ENCODE measurements at regions not wholly inside any gene's neighbourhood (a gene's known extent, or its start where the extent isn't known, plus 50 kb on each side); places are given as distances from the start of the nearest gene placed in this dataset.

DNA sequence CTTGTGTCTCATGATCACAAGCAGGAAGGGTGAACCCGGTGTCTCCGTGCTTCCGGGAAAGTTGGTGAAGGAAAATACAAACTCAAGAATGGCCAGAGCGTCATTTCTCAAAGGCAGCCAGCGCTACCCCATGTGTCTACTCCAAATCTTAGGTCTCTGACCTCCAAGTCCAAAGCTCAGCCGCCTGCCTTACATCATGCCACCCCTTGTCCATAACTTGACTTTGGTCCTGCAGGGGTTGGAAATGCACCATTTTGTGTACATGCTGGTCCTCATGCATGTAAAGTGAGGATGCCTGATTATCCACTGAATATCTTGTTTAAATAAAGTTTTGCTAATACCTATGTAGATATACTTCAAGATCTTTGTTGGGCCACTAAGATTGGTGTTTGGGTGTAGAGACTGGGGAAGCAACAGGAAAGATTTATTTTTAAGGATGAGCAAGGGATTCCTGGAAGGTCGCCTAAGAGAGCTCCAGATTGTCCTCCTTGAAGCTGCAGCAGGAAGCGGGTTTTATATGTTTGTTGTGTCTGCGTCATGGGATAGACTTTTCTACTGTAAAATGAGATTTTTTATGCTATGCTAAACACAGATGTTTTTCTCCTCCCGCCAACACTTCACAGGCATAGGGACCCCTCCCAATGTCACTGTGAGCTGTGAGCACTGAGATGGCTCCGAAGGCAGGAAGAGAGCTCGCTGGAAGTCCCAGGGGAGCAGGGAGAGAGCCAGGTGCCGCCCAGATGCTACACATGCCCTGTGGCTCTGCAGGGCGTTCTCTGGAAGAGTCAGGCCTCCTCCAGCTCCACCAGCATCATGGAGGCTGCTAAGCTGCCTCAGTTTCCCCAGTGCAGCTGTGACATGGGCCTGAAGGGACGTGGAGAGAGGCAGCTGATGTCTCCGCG, 176.2 kb upstream of the HDAC4 start:
- H3K27me3 Mint-ChIP-seq (ENCODE audit: unreplicated experiment), result peaks cover 3% of the 10 kb centered on the region
- H3K9me3 Mint-ChIP-seq (ENCODE audit: unreplicated experiment), result no peaks in the 10 kb centered on the region
- no peak overlapping the region for H3K4me3 Mint-ChIP-seq (ENCODE audit: unreplicated experiment)
- no peak overlapping the region for H3K27ac Mint-ChIP-seq (ENCODE audit: unreplicated experiment)
- TF ChIP-seq, protein P1, sequence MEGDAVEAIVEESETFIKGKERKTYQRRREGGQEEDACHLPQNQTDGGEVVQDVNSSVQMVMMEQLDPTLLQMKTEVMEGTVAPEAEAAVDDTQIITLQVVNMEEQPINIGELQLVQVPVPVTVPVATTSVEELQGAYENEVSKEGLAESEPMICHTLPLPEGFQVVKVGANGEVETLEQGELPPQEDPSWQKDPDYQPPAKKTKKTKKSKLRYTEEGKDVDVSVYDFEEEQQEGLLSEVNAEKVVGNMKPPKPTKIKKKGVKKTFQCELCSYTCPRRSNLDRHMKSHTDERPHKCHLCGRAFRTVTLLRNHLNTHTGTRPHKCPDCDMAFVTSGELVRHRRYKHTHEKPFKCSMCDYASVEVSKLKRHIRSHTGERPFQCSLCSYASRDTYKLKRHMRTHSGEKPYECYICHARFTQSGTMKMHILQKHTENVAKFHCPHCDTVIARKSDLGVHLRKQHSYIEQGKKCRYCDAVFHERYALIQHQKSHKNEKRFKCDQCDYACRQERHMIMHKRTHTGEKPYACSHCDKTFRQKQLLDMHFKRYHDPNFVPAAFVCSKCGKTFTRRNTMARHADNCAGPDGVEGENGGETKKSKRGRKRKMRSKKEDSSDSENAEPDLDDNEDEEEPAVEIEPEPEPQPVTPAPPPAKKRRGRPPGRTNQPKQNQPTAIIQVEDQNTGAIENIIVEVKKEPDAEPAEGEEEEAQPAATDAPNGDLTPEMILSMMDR (IDR thresholded peaks at IDR 0.05; ENCODE audit: unreplicated experiment), result no peak
- DNase-seq (ENCODE audit: low spot score), result no peak
- H3K36me3 Mint-ChIP-seq (ENCODE audit: low read depth, unreplicated experiment), result no peaks in the 10 kb centered on the region
- no peaks in the 10 kb centered on the region for H3K4me1 Mint-ChIP-seq (ENCODE audit: unreplicated experiment)

DNA sequence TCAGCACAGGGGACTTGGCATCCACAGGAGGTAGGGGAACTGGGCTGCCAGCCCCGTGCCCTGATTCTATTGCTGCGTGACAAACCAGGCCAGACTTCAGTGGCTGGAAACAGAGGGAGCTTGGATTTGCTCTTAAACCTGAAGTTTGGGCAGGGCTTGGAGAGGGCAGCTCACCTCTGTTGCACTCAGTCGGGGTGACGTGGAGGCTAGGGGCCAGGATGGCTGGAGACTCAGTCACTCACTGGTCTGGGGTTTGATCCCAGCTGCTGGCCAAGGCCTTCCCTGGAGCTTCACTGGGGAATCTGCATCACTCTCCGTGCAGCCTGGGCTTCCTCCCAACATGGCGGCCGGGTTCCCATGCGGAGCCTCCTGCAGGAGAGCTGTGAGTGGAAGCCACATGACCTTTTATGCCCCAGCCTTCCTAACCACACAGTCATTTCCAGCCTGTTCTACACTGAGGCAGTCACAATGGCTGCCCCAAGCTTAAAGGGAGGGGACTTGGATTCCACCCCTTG, 175.2 kb upstream of the HDAC4 start:
- Mint-ChIP-seq H3K27me3 (ENCODE audit: unreplicated experiment) (peaks cover 3% of the 10 kb centered on the region), H3K9me3 (ENCODE audit: unreplicated experiment) (no peaks in the 10 kb centered on the region), H3K4me3 (ENCODE audit: unreplicated experiment) (no peak overlapping the region), H3K36me3 (ENCODE audit: low read depth, unreplicated experiment) (no peaks in the 10 kb centered on the region), H3K27ac (ENCODE audit: unreplicated experiment) (no peak overlapping the region), H3K4me1 (ENCODE audit: unreplicated experiment) (no peaks in the 10 kb centered on the region)
- TF ChIP-seq, protein P1 (IDR thresholded peaks at IDR 0.05; ENCODE audit: unreplicated experiment), result no peak
- DNase-seq (ENCODE audit: low spot score), result no peak

DNA sequence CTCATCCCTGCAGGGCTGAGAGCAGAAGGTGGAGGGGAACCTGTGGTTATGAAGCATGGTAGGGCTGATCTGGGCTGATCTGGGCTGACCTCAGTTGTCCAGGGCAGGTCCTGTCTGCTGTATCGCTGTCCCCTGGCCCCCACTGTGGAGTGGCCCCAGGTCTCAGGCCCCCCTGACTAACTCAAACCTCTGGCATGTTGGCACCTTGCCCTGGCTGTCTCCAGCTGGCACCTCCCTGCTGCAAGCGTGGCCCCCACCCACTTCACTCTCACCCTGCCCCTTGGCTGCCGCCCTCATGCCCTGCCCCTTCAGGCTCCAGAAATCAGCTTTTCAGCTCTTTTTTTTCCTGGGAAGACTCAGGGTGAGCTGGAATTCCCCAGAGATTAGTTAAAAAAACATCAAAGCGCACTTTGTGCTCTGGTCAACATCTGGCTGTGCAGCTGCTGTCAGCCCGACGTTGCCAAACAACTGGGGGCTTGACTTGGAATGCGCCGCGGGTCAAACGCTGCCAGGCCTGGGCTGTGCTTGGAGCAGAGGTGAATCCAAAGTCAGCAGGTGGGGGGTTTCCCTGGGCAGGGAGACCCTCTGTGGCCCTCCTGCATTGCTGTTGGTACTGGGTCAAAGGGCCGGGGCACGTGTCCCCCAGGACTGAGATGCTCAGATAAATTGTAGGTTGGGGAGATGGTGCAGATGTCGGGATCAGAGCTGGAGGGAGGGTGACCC, 173.8 kb upstream of the HDAC4 start:
- no peak overlapping the region for H3K27ac Mint-ChIP-seq (ENCODE audit: unreplicated experiment)
- no peaks in the 10 kb centered on the region for H3K36me3 Mint-ChIP-seq (ENCODE audit: low read depth, unreplicated experiment)
- no peaks in the 10 kb centered on the region for H3K4me1 Mint-ChIP-seq (ENCODE audit: unreplicated experiment)
- H3K9me3 Mint-ChIP-seq (ENCODE audit: unreplicated experiment), result no peaks in the 10 kb centered on the region
- TF ChIP-seq, protein P1 (IDR thresholded peaks at IDR 0.05; ENCODE audit: unreplicated experiment), result no peak
- no peak for DNase-seq (ENCODE audit: low spot score)
- H3K4me3 Mint-ChIP-seq (ENCODE audit: unreplicated experiment), result no peak overlapping the region
- H3K27me3 Mint-ChIP-seq (ENCODE audit: unreplicated experiment), result peaks cover 3% of the 10 kb centered on the region

DNA sequence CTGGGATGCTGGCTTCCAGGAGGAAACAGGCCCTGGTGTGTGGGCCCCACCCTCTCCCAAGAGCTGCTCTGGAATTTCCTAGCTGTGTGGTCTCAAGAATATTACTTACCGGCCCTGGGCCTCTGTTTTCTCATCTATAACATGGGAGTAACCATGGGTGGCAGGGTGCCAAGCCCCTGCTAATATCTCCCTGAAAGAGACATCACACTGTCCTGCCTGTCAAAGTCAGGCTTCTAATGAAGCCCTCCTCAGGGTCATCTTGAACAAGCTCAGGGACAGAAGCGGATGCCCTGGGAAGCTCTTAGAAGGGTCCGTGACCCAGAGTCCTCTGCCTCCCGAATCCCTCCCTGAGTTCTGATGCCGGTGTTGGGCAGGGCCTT, 173.2 kb upstream of the HDAC4 start:
- no peaks in the 10 kb centered on the region for H3K4me1 Mint-ChIP-seq (ENCODE audit: unreplicated experiment)
- no peak overlapping the region for H3K4me3 Mint-ChIP-seq (ENCODE audit: unreplicated experiment)
- H3K9me3 Mint-ChIP-seq (ENCODE audit: unreplicated experiment), result no peaks in the 10 kb centered on the region
- no peak for DNase-seq (ENCODE audit: low spot score)
- TF ChIP-seq, protein P1 (IDR thresholded peaks at IDR 0.05; ENCODE audit: unreplicated experiment), result no peak
- no peak overlapping the region for H3K27ac Mint-ChIP-seq (ENCODE audit: unreplicated experiment)
- H3K36me3 Mint-ChIP-seq (ENCODE audit: low read depth, unreplicated experiment), result no peaks in the 10 kb centered on the region
- H3K27me3 Mint-ChIP-seq (ENCODE audit: unreplicated experiment), result peaks cover 5% of the 10 kb centered on the region

Data from endothelial cell (in vitro differentiated cells).